Ecto neural progenitor cell (in vitro differentiated cells): ENCODE measurements at regions not wholly inside any gene's neighbourhood (a gene's known extent, or its start where the extent isn't known, plus 50 kb on each side); places are given as distances from the start of the nearest gene placed in this dataset.

Experiments
- DNase-seq: peaks from one replicate; pipeline ENCODE4 v3.0.0-alpha.2; 2018; ENCODE audit warnings: low spot score

DNA sequence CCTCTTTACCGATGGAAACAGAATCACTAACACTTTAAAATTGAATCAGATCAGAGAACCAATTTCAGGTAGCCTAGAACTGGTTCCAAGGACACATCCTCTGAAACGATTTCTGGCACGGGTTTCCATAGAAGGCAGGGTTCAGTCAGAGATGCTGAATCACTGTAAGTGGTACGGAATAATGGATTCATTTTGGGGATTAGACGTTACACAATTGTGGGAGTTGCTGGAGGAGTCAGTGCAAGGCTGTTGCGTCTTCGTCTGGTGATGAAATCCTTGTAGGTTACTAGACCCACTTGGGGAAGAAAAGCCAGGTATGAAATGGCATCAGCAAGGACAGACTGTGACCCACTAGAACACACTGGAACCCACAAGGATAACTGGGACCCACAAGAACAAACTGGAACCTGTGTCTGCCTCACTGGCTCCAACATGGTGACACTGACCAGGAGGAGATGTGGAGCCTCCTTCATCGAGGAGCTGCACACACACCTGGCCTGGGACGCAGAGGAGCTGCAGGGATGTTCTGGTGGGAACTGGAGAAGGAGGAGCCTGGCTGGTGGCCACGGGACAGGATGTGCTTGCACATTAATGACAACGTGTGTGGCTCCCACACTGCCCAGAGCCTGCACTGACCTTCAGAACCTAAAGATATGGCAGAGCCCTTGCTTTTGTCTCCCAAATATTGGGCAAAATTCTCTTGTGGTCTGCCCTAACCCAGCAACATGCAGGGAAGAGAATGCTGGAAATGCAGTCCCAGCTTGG is 105.1 kb downstream of the TRAPPC11 start:
- DNase-seq: no peak

DNA sequence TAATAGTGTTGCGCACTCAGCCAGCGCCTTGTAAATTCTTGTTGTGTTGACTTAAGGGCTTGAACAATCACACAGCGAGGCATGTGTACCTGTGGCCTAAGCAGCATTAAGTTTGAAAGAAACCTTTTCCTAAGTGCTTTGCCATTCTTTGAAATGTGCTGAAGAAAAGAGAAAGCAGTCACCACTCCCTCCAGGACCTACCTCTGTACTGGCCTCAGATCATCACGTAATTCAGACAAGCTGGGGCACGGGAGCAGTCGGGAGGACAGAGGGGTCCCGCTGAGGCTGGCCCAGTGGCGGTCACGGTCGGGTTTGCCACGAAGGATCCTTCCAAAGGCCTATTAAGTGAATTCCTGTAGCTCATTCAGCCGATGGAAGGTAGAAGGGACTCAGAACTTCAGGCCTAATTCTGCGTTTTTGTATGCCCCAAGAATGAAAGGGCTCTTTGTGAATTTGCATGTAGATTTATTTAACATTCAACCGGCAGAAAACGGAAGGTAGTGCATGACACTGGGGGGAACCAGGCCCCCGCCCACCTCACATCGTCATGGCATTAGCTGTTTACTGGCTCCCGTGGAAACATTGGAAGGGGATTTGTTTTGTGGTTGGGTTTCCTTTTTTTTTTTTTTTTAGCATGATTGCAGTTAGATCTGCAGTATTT is 106.3 kb downstream of the TRAPPC11 start:
- no peak for DNase-seq

DNA sequence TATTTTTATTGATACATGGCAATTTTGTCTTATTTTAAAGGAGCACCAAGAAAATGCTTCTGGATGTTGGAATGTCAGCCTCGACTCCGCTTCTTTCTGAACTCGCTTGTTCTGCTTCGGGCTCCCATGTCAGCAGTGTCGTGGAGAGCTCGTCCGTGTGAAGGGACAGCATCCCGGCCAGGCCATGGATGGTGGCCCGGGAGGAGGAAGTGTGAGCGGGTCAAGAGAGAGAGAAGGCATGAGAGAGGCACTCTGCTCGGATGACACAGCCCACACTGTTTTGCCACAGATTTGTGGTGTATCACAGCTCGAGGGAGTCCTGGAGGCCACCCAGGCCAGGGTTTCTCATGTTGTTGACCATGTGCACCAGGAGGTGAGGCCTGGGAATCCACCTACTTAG is 107.0 kb downstream of the TRAPPC11 start:
- DNase-seq: no peak

DNA sequence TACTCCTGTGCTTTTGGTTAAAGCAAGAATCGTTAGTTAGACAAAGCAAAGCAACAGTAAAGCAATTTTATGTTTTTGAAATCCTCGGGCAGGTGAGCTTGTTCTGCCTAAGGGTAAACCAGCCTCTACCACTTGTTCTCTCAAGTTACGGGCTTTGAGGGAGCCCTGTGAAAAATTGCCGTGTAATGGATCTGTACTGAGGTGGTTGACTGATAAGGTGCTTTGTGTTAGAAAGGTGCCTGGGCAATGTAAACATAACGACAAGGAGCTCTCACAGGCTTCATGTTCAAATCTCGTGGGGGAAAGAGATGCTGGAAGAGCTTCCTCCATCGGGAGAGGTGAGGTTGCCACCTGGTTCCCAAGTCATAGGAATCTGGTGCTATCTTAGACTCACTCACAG is 111.8 kb downstream of the TRAPPC11 start:
- no peak for DNase-seq

DNA sequence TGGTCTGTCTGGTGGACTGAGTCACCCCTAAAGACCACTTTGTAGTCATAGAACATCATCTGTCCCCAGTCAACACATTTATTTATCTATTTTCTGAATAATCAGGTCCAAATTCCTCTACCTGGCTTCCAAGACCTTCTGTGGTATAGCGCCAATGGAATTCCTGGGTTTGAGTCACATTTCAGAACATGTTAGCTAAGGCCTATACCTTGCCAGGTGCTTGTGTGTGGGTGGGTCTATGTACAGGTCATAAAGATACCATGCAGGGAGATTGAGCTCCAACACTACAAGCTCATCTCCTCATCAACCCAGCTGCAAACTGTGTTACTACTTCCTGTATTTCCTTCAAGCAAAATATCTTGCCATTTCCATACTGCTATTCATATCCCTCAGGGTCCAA is 113.3 kb downstream of the TRAPPC11 start:
- no peak for DNase-seq

DNA sequence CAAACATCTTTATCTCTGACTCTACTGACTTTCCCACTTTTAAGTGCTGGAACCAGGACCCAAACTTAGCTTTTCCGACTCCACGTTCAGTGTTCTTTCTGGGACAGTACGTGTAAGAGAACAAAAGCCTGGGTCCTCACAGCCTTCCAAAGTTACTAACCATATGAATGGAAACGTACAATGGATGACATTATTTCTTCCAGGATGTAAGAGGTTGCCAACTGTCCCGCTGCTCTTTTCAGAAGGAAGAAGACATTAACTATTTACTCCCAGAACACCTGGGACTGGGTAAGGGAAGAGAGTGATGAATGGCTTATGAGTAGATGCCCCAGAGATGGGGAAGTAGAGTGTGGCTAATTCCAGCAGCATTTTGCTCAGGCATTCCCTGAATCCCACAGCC is 114.7 kb downstream of the TRAPPC11 start:
- no peak for DNase-seq

DNA sequence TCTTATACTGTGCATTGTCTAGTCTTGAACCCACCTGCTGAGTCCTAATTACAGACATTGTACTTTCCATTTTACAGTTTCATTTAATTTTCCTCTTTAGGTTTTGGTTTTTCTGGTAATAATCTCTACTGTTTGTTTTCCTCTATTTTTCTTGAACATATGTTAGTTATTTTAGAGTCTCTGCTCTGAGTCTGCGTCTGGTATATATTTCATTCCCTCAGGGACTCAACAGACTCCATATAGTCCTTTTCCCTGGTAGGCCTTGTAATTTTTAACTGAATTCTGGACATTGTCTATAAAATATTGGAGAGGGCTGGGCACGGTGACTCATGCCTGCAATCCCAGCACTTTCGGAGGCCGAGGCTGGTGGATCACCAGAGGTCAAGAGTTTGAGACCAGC is 121.8 kb upstream of the STOX2 start:
- no peak for DNase-seq

DNA sequence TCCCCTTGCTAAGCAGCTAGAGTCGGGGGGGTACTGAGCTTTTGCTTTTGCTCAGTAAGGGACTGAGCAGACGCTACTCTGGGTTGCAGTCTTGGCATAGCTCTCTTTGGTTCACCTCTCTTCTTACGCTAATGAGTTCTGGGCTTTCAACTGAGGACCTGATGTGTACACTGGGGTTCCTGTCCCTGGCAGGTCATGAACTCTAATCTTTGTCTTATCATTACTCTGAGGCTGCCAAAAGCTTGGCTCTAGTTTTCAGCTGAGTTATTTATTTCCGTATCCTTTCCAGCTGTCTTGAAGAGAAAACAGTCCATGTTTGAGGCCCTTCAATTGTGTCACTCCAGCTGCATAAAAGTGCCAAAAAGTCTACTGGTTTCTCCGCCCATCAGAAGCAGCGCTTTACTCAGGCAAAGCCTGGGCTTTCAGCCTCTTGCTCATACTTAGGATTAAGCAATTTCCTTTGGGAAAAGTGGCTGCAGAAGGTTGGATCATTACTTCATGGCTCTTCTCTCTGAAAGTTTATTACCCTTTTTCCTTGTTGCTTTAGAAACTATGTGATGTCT is 121.0 kb upstream of the STOX2 start:
- no peak for DNase-seq

DNA sequence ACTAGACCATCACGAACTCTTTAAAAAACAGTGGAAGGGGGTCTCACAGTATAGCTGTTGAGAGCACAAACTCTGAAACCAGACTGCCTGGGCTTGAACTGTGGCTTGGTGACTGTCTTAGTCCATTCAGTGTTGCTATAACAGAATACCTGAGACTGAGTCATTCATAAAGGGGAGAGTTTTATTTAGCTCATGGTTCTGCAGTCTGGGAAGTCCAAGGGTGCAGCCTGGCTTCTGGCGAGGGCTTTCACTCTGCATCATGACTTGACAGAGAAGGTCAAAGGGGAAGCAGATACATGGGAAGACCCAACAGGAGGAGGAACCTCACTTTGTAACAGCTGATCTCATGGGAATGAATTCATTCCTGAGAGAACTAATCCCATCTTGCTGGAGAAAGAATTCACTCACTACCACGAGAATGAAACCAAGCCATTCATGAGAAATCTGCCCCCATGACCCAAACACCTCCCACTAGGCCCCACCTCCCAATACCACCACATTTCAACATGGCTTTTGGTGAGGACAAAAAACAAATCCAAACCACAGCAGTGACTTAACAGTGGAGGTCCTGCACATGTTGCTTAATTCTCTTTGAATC is 116.7 kb upstream of the STOX2 start:
- no peak for DNase-seq

DNA sequence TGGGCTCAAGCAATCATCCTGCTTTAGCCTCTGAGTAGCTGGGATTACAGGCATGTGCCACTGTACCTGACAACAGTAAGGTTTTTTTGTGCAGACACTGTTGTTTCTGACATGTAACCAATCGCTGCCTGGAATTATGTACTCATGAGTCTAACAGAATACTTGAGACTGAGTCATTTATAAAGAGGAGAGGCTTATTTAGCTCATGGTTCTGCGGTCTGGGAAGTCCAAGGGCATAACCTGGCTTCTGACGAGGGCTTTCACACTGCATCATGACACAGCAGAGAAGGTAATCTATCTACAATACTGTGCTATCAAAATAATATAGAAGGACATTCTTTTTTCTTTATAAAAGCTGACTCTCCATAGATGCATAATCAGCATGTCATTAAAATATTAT is 115.5 kb upstream of the STOX2 start:
- DNase-seq: no peak

DNA sequence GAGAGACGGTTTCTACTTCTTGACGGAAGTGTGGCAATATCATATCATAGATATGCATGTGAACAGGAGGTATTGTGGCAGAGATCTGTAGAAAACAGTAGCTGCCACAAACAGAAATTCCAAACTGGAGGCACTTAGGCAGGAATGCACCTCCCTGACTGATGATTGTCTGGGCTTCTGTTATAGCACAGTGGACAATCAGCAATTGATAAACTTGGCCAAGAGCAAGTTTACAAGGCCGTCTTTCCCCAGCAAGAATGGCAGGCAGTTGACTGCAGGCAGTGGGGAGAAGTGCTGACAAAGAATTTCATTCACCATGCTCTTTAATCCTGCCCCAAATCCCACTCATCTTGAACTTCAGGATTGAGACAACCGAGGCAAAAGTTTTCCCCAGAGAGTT is 114.4 kb upstream of the STOX2 start:
- no peak for DNase-seq

DNA sequence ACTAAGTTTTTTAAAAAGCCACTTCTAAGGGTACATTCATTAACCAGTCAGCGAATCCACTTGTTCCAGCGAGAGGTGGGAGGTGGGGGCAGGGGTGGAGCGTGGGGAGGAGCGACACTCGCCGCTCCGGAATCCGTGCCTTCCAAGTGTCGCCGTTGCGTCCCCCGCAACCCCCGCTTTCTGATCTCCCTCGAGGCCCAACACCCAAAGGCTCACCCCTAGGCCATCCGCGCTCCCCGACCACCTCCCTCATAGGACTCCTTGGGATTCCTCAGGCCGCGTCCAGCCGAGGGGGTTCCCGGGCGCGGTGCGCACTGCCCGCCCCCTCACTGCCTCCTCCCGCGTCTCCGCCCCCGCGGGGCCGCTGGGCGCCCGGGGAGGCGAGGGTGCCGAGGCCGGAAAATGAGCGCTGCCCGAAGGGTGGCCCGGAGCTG is 108.1 kb upstream of the STOX2 start:
- no peak for DNase-seq

DNA sequence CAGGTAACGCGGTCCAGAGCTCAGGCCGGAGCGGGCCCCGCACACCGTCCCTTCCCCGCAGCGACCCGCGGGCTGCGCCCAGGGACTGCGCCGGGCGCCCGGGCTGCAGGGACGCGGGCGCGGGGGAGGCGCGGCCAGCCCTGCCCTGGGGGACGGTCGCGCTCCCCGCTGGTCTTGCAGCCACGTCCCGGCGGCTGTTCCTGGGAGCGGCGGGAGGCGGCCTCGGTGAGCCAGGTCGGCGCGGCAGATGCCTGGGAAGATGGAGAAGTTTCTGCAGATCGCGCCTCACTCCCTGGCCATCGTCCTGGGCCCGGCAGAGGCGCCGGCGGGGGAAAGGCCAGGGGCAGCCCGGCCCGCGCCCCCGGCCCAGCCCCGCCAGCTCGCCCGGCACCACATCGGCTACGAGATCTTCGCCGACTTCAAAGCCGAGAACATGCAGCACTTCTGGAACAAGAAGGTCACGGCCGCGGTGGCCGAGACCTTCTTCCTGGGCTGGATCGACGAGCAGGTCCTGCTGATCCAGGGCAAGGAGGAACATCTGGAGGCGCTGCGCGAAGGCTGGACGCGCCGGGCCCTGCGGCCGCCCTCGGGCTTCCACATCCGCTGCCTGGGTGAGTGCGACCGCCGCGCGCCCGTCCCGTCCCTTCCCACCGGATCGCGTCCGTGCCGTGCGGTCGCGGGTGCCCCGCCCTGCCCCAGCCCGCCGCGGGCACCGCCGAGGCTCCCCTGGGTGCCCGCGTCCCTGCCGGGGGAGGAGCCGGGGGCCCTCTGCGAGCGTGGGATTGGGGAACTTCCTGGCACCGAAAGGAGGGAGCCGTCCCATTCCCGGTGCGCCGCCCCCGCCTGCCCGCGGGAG is 107.4 kb upstream of the STOX2 start:
- peak; percentile 74 for DNase-seq

DNA sequence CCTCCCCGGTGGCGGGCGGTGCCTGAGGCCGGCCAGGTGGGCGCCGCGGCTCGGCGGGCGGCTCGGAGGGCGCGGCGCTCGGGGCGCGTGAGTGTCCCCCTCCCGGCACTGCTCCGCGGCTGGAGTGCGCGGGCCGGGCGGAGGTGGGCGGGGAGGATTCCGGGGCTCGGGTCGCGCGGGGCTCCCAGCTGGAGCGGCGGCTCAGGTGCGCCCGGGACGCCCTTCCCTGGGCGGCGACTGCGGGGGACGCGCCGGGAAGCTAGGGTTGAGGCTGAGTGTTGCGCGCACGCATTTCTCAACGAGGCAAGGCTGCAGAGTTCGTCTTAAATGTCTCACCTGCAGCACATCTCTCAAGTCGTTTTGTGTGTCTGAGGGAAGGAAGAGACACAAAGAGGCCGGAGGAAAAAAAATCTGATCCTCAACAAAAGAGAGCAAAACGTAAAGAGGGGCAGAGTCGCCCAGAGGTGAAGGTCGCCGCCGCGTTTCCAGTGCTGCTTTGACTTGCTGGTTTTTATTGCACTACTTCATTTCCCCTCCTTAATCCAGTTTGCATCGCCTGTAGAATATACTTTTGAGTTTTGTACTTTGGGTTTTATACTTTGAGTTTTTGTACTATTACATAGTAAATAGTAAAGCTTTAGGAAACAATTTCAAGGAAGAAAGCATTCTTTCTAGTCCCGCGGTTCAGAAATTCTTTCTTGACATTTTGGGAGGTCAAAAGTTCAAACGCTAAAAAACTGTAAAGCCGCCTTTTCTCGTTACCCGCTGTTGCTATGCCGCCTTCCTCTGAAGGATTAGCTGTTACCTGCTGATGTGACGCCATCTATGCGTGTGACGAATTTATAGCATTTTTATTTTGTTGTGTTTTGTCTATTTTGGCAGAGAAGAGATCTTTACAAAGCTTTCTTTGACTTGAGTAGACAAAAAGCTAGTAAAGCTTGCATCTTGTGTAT is 106.5 kb upstream of the STOX2 start:
- peak; percentile 50 for DNase-seq

DNA sequence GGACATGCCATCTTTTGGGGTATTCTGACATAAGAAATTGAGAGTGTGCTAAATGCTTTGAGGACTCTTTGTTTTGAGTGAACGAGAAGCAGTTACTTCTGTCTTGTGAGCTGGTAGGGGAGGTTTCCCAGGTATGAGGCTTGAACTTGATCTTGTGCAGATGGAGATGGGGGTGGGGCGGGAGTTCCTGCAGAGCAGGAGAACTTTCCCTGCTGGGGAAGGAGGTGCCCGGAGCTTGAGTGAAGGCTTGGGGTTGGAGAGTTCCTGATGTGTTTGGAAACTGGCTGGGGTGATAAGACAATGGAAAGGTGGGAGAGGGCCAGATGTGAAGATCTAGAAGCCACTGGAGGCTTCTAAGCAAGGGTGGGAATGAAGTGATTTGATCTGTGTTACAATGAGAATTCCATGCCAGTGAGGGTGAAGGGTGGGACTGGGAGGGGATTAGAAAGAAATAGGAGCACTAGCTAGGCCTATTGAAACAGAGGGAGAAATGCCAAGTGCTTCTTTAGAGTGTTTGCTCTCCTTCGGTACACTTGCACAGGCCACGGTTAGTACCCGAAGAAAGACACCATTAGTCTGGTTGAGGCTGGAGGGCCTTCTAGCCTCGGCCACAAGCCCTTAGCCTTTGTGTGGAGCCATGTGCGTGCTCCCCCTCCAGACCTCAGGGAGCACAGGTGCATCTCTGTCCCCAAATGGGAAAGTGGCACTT is 103.5 kb upstream of the STOX2 start:
- DNase-seq: no peak

DNA sequence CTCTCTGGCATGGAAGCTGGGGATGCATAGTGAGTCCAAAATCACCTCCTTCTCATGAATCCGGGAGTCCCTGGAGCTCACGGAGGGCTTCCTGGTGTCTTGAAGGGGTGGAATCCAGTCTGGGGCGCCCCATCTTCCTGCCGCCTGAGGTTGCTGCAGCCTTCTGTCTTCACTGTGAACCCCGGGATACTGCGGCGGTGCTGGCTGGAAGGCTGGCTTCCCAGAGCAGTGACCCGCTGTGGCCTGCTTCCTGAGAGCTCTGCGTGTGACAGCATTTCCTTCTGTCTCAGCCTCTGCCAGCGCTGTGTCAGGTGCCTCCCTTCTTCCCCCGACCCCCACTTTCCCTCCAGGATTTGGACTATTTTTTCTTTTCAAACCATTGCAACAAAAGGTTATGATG is 98.8 kb upstream of the STOX2 start:
- no peak for DNase-seq

DNA sequence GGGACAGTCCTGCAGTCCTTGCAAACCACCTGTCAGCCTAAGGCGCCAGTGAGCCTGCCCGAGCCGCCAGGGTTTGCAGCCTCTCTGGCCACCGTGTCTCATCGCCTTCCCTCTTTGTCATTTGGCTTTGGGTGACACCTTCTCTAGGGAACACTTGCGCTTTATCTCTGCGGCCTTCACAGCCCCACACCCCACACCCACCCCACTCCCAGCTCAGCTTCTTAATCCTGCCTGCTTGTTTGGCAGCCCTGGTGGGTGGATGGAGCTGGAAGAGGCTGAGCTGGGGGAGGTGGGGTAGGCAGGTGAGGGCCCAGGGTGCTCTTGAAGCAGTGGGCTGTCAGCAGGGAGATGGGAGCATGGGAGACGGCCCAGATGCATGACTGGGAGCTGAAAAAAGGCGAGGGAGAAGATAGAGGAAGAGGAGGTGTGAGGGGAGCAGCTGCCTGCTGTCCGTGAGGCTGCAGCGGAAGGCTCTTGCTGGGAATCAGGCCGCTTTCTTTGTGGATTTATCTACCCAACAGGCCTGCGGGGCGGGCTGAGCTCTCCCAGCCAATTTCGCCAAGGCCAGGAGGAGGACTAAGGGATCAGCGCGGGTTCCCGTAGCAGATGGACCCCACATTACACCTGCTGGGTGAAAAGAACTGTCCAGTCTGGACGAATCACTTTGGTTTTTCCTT is 97.5 kb upstream of the STOX2 start:
- DNase-seq: no peak

DNA sequence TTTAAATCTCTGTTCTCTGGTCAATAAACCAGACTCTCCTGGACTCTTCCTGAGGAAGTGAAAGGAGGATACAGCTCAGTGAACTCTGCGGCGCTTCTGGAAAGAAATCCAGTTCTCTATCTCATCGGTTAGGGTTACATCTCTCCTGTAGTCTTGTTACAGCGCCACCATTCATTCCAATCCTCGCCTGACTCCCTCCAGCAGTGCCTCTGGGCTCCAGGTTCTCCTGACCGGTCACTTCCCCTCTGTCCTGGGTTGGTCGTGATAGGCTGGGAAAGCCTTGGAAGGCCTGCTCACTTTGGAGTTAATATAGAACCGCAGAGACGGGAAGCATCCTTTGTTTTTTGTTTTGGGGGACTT is 97.0 kb upstream of the STOX2 start:
- DNase-seq: no peak

DNA sequence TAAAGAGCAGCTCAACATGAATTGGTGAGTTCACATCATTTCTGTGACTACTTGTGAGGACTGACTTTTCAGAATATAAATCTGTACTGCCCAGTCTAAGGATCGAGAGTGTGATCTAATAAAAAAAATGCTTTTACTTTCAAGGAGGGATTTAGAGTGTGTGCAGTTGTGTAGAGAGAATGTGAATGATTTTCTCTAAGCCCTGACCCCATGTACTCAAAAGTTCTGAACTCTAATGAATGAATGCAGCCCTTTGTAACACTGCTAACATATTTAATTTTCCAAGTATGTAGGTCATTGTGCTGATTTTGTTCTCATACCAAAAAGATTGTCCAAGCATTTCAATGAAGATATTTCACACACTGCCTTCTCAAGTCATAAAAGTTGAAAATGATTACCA is 92.5 kb upstream of the STOX2 start:
- DNase-seq: no peak

DNA sequence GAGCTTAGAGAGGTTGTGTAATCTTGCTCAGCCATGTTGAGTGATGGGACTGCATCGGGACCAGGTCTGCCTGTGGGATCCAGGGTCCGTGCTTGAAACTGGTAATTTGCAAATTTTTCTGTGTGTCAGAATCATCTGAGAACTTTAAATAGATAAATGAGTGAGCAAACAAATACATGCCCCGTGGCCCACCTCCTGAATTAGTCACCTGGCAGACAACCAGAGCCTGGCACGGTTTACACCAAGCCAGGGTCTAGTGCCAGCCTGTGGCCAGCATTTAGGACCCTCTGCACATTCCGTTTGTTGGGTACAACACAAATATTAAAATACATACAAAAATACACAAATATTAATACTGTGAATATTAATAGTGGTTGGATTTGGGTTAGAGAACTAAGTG is 90.6 kb upstream of the STOX2 start:
- DNase-seq: no peak
